Stimulated activated CD4-positive, alpha-beta T cell treated with anti-CD3 and anti-CD28 coated beads, Interleukin-15, amount 100 ng/mL, for 24 hours (primary cell): ENCODE measurements at regions not wholly inside any gene's neighbourhood (a gene's known extent, or its start where the extent isn't known, plus 50 kb on each side); places are given as distances from the start of the nearest gene placed in this dataset.

ENCODE experiments used
- DNase-seq: peaks from one replicate; pipeline ENCODE4 v3.0.0-alpha.2; 2020

- no peak for DNase-seq
These were observed 142.3 kb downstream of the HNMT start for GRCh38 chr2:138106606-138107005.

DNA sequence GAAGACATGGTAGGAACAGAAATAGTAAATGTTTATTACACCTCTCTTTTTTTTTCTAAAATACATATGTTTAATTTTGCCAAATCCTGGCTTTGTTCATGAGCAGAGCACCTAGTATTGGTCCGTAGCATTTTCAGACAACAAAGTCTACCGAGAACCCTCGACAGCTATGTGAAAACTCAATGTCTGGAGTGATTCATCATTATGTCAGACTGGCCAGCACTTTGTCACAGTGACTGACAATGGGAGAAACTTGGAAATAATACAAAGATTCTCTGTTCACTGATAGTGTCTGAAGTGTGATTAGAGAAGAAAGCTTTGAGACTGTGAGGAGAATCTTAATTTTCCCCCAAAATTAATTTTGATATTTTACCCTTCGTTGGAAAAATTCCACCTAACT is 143.0 kb downstream of the HNMT start:
- DNase-seq: no peak

GRCh38 chr2:138110453-138111083 is 146.3 kb downstream of the HNMT start:
- no peak for DNase-seq

- DNase-seq: no peak
These were observed 148.3 kb downstream of the HNMT start for GRCh38 chr2:138112536-138112935.

- DNase-seq: no peak
These were observed 149.7 kb downstream of the HNMT start for GRCh38 chr2:138113871-138114525.

DNA sequence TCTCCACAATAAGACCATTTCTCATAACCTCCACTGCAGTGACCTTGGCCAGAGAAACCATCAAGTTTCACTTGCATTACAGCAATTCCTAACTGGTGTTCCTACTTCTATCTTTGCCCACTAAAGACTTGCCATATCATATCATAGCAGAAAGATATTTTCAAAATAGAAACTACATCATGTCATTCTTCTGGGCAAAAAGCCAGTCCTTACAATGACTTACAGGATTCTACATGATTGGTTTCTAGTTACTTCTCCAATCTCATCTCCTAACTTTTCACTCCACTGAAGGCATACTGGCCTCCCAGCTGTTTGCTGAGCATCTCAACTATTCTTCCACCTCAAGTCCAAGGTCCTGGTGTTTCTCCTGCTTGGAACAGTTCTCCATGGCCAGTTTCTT is 151.4 kb downstream of the HNMT start:
- no peak for DNase-seq

- no peak for DNase-seq
These were observed 152.2 kb downstream of the HNMT start for GRCh38 chr2:138116456-138116855.

- no peak for DNase-seq
These were observed 157.7 kb downstream of the HNMT start for GRCh38 chr2:138121666-138122661.

- no peak for DNase-seq
These were observed 158.6 kb downstream of the HNMT start for GRCh38 chr2:138122891-138123290.

DNA sequence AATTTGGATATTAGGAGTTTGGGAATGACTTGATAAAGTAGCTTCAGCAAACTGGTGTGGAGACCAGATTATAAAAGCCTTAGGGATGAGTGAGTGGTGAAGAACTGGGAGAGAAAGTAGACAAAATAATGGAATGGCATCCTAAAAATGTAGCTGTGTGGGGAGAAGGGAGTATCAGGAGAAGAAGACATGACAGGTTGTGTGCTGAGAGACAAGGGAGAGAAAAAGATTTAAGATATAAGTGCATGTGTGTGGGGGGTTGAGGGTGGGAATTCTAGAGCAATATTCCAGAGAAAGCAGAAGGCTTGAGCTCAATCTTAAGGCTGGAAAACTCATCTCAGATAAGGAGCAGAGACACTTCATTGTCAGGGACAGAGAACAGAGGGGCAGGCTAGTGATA is 159.5 kb downstream of the HNMT start:
- no peak for DNase-seq

DNA sequence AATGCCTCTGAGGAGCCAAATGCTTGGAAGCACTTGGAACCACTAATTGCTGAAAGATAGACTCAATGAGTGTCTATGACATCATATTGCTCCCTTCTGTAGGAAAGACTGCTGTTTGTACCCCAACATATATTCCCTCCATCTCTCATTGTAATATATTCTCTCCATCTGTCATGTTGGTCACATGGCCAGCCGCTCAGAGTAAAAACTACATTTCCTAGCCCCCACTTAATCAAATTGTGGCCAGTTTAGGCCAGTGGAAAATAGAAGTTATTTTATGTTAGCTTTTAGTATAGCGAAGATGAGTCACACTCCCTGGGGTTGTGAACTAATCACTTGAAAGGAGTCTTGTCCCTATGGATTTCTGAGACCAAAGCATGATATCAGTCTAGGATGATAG is 160.2 kb downstream of the HNMT start:
- DNase-seq: no peak

DNA sequence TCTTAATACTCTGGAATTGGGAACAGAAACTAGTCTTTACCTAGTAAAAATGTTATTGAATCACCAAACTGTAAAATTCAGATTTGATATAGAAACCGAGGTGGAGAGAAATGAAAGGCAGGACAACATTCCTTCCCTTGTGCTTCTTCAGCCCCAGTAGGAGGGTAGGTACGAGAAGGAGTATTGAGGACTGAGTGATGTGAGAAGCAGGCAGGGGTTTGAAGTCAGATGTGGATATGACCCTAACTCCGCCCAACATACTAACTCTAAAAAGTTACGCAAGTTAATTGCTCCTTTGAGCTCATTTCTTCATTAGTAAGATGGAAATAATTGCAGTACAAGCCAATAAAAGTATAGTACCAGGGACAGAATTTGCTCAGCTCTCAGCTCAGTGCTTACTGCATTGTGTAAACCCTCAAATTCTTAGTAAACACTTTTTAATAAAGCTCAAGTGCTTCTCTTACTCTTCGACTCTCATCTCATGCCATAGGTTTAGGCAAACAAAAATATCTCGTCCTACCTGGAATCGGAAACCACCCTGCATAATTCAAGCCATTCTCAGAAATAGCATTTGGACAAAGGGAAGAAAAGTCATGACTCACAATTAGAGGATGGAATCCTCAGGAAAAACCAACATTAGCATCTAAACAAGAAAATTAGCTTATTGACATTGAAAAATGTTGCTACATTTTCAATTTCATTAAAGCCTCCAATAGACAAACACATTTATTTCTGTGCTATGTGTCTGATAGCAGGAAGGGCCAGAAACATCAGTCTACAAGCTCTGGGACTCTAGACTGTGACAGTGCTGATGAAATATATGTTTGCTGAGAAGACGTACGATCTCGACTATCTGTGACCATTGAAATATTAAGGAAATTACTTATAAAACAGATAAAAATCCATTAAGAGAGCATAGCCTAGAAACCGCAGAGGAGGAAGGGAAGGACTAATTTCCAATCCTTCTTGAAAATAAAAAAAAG is 161.3 kb downstream of the HNMT start:
- DNase-seq: no peak

DNA sequence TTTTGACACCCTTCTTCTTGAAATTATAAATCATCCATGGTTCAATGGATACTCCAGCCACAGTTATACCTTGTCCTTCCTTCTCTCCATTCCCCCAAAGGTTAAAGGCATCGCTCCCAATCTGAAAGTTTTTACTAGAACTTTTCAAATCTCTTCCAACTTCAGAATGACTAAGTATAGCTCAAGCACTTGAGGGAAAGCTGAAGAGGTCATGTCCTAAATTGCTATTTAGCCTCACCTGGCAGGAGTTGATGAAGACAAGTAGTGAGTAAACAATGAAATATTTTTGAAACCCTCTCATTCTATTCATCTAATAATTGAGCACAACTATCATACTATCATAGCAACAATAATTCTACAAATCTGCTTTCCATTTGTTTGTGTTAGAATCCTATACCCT is 167.8 kb downstream of the HNMT start:
- DNase-seq: no peak

- no peak for DNase-seq
These were observed 173.7 kb downstream of the HNMT start for GRCh38 chr2:138137949-138138348.

DNA sequence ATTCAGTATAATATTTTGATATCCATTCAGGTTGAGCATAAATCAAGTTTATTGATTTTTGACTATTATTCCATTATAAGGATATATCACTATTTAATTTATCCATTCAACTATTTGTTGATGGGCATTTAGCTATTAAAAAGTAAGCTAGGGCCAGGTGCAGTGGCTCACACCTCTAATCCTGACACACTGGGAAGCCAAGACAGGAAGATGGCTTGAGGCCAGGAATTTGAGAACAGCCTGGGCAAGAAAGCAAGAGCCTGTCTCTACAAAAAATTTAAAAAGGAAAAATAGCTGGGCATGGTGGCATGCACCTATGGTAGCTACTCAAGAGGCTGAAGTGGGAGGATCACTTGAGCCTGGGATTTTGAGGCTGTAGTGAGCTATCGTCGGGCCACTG is 183.5 kb downstream of the HNMT start:
- DNase-seq: no peak

DNA sequence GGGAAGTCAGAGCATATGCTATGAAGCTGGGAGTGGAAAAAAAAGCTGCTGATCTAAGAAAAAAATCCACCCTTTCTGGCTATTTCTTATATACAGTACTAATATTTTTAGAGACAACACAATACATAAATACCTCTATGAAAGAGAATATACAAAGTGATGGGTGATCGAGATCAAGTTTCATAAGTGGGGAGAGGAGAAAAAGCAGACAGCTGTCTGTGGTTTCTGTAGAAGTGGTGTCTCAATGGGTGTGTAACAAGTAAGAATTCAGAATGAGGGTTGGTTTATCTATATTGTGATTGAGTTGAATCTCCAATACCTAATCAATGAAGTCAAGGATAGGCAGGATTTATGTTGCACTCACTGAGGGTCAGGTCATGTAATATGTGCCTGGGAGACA is 191.0 kb downstream of the HNMT start:
- DNase-seq: no peak

DNA sequence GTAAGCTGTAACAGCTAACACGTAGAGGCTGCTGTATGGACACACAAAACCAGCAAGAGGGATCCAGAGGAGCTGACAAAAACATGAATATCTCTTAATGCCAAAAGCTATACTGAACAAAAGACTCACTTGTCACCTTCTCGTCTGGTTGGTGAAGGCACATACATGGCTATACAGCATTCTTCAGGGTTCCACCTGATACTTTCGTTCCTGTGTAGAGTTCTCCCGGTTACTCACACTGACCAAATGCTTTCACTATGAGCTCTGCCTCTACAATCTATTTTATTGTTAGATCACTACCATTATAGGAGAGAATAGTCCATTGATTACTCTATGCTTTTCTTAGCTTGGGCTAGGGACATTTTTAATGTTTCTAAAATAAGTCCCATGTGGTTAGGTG is 193.1 kb downstream of the HNMT start:
- DNase-seq: no peak

GRCh38 chr2:138170485-138170884 is 206.2 kb downstream of the HNMT start:
- no peak for DNase-seq

GRCh38 chr2:138171244-138171643 is 207.0 kb downstream of the HNMT start:
- no peak for DNase-seq

- no peak for DNase-seq
These were observed 210.8 kb downstream of the HNMT start for GRCh38 chr2:138175066-138175465.

DNA sequence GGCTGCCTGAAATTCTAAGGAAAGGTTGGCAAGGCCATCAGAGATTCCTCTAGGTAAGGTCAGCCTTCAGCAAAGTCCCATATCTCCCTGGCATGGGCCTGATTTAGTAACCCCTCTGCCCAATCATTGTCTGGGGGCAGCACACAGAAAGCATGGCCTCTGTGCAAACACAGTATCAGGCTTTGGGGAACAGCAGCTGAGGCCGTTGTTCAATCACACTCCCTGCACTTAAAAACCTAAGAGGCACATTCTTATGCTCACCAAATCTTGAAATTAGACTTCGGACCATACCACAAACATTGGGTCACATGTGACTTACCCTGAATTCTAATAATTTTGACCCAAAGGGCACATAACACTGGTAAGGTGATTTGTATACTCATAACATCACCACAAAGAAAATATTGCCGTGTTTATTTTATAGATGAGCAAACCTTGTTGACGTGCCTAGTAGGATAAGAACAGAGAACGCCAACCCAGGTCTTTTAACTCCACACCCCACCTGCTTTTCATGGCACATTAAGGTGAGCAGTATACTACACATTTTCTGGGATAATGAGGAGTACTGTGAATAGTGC is 212.7 kb downstream of the HNMT start:
- DNase-seq: no peak

GRCh38 chr2:138177693-138178092 is 213.4 kb downstream of the HNMT start:
- DNase-seq: no peak
